ENCODE measurements at regions not wholly inside any gene's neighbourhood (a gene's known extent, or its start where the extent isn't known, plus 50 kb on each side); places are given as distances from the start of the nearest gene placed in this dataset.

GRCh38 chr14:85788470-85789233 is 258.7 kb downstream of the FLRT2 start:
- DNase-seq (ENCODE audit: low spot score) = no peak

- DNase-seq (ENCODE audit: low spot score) = no peak
These were observed 236.4 kb downstream of the FLRT2 start for GRCh38 chr14:85766295-85766694.

DNA sequence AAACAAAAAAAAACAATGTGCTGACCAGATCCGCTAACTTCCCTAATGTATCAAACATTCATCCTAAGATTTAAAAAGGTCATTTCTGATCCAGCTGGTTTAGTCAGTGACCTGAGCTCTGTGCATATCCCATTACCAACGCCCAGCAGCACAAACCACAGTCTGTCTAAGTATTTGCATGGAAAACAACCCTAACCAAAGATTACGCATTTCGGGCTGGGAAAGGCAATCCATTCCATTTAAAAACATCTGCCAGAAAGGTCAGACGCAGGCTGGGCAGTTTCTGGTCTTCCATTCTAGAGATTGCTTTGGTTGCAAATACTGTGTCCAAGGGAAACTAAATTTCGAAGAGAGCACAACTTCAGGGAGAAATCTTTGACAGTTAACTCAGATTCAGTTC is 234.9 kb downstream of the FLRT2 start:
- DNase-seq (ENCODE audit: low spot score) = peak; percentile 36

DNA sequence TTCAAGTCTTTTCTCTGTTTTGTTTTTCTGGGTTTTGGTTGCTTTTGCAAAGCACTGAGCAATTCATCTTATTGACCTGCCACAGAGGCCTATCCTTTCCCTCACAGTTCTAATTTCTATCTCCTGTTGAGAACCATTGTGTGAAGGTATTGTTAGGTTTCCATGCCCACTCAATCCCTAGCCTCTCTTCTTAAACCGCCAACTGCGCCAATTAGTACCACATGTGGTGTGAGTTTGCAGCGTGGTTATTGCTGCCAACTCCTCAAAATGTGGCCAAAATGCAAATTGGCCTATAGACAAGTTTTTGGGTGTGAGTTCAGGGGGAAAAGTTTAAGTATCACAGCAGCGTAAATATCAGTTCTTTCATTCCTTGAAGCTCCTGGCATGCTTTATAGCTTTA is 232.6 kb downstream of the FLRT2 start:
- no peak for DNase-seq (ENCODE audit: low spot score)

DNA sequence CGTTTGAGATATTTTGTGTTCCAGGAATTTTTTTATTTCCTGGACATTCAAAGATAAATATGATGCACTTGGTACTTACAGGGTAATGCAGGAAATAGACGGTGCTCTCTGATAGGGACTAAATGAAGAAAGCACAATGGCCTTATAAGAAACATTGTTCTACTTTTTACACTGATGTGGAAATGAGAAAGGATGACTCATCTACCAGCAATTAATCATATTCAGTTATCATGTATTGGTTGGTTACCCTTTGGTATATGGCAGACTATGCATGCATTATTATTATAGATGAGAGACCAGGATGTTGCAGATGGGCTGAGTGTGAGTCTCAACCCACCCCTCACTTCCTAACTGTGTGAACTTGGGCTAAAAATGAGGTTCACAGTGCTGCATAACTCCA is 222.2 kb downstream of the FLRT2 start:
- DNase-seq (ENCODE audit: low spot score) = no peak

DNA sequence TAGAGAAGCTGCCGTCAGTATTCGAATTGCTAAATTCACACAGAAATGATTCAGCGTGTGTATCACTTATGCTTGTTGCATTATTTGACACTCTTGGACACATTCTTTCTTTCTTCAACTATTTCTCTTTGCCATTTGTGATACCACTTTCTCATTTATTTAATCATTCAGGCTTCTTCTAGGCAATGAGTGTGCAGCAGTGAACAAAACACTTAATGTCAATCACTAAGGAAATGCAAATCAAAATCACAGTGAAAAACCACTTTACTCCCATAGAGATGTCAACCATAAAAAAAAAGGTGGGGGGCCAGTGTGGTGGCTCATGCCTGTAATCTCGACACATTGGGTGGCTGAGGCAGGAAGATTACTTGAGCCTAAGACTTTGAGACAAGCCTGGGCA is 214.6 kb downstream of the FLRT2 start:
- DNase-seq (ENCODE audit: low spot score) = no peak

DNA sequence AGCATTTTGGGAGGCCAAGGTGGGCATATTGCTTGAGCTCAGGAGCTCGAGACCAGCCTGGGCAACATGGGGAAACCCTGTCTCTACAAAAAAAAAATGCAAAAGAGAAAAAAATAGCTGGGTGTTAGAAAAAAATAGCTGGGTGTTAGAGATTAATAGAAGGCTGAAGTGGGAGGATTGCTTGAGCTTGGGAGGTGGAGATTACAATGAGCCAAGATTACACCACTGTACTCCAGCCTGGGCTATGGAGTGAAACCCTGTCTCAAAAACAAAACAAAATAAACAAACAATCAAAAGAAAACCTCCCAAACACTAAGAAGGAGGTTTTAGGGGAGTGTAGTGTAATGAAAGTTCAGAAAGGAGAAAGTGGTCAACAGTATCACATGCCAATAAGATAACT is 202.1 kb downstream of the FLRT2 start:
- DNase-seq (ENCODE audit: low spot score) = no peak

DNA sequence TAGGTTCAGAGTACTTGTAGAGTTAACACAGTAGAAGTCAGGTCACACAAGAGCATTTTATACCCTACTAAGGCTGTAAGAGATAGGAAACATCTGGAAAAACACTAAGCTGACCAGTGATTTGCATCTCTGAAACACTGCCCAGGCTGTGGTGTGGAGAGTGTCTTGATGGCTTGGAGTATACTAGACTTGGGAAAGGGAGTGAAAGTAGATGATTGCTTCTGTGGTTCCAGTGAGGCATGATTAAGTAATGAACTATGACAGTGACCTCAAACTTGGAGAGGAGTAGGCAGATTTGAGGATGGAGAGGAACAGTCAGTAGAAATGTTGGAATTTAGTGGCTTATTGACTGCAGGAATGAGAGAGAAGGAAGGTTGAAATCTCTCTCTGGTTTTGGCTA is 201.2 kb downstream of the FLRT2 start:
- peak; percentile 83 for DNase-seq (ENCODE audit: low spot score)

- no peak for DNase-seq (ENCODE audit: low spot score)
These were observed 198.6 kb downstream of the FLRT2 start for GRCh38 chr14:85728476-85729065.

DNA sequence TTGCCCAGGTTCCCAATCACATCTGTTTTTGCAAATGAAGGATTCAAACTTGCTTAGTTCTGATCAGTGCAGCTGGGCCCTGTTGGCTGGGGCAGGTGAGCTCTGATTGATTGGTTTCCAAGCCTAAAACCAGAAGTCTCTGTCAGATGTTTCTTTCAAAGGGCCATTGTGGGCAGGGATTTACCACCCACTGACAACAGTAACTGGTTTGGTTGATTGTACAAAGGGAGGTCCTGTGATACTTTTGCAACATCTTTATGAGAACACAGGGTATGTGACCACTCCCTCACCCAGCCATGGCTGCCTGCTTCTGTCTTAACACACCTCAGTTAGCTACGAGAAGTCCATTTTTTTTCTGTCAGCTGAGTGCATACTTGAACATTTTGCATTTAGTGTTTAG is 184.1 kb downstream of the FLRT2 start:
- no peak for DNase-seq (ENCODE audit: low spot score)

GRCh38 chr14:85711620-85712019 is 181.7 kb downstream of the FLRT2 start:
- DNase-seq (ENCODE audit: low spot score) = no peak

All from AG20443 (cell line).